H4 (cell line): ENCODE measurements at regions not wholly inside any gene's neighbourhood (a gene's known extent, or its start where the extent isn't known, plus 50 kb on each side); places are given as distances from the start of the nearest gene placed in this dataset.
"Not testable (repeated sequence)": the region's sequence is repeated elsewhere in the genome, so short reads cannot be mapped to it uniquely, and the experiment has no call there.

Source experiments
- DNase-seq: peaks from one replicate; pipeline ENCODE4 v3.0.0-alpha.2; 2015; ENCODE audit warnings: low spot score

DNA sequence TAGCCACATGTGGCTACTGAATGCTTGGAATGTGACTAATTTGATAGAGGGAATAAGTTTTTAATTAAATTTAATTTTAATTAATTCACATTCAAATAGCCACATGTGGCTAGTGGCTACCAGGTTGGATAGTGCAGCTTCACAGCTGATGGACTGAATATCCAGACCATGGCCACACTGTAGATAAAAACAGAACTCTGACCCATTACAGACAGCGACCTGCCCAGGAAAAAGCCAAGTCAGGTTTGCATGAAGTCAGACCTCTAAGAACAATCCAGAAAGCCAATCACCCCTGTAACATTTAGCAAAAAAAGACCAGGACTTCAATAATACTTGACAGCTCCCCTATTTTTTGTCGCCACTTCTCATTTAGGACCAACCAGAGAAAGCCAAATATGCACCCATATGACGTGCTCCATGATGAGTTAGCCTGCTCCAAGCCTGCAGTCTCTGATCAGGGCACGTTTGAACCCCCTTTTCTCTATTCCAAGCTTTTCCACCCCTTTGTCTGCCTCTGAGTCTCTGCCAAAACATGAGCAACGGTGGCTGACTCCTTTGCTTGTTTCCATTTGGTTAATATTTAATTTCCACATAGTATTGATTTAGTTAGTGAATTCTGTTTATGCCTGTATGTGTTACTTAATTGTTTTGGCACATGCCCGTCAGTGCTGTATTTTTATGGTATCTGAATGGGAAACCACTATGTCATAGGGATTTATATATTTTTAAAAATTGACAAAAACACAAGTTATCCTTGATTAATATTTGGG, 636.3 kb downstream of the UTRN start:
- no peak for DNase-seq

DNA sequence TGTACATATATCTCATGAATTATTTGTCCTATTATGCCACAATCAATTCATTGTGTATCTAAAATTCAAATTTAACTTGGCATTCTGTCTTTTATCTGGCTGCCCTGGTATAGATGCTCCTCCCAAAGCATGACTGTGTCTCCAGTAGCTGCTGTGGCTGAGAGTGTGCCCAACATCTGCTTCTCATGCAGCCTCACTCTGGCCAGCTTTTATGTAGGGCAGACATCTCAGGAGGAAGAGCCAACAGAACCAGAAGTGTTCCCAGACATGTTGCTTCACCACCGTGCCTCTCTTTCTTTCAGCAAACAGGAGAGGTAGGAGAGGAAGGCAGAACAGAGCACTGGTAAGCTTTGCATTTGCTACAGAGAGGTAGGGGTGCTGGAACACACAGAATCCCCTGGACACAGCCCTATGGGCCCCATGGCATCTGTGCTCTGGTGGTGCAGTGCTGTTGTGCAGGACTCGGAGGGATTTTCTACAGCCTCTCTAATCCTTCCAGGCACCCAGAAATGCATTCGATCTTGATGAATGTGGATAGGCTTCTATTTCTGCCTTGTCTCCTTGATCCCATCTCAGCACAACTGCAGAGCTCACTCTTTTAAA, 637.1 kb downstream of the UTRN start:
- no peak for DNase-seq

DNA sequence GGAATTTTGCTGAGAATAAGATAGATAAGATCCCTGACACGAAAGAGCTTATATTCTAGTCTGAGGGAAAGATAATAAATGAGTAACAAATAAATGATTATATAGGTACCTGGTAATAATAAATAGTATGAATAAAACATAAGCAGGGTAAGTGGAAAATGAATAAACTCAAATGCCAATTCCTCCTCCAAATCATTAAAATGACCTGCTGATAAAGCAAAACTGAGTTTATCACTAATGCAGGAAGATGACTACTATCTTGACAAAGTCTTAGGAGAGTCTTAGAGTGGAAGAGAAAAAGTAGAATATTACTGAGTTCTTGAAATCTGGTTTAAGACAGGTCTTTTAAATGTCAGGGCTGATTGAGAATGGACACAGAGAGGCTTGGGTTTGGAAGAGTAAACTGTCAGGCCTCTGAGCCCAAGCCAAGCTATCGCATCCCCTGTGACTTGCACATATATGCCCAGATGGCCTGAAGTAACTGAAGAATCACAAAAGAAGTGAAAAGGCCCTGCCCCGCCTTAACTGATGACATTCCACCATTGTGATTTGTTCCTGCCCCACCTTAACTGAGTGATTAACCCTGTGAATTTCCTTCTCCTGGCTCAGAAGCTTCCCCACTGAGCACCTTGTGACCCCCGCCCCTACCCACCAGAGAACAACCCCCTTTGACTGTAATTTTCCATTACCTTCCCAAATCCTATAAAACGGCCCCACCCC, 637.8 kb downstream of the UTRN start:
- not testable (repeated sequence) for DNase-seq

DNA sequence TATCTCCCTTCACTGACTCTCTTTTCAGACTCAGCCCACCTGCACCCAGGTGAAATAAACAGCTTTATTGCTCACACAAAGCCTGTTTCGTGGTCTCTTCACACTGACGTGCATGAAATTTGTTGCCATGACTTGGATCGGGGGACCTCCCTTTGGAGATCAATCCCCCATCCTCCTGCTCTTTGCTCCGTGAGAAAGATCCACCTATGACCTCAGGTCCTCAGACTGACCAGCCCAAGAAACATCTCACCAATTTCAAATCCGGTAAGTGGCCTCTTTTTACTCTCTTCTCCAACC, 638.3 kb downstream of the UTRN start:
- not testable (repeated sequence) for DNase-seq

DNA sequence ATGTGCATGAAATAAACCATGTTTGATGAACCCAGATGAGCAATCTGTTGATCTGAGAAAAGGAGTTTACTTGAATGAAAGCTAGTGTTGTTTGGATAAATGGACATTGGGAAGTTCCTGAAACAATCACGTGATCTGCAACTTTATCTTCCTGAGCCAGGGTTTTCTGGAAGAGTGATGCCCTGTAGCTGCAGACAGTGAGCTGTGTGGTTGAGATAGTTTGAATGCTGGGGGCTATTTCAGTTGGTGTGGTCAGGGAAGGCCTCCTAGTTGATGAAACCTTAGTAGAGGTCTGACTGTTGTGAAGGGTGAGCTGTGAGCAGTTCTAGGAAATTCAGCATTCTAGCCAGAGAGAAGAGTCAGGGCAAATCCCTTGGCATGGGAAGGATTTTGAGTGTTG, 643.7 kb downstream of the UTRN start:
- DNase-seq, result no peak

DNA sequence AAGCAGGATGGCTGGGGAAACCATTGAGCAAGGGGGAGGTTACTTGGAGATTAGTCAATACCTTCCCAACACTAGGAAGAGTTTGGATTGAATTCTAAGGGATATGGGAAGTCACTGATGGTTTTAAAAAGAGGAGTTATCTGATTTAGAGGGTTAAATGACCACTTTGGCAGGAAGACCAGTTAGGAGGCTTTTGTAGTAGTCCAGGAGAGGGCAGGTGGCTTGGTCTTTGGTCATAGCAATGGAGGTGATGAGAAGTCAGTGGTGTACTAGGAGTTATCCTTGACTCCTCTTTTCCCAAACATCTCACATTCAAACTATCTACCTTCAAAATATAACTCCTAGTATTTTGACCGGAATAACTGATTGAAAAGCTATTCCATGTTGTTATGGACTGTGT, 644.1 kb downstream of the UTRN start:
- no peak for DNase-seq

DNA sequence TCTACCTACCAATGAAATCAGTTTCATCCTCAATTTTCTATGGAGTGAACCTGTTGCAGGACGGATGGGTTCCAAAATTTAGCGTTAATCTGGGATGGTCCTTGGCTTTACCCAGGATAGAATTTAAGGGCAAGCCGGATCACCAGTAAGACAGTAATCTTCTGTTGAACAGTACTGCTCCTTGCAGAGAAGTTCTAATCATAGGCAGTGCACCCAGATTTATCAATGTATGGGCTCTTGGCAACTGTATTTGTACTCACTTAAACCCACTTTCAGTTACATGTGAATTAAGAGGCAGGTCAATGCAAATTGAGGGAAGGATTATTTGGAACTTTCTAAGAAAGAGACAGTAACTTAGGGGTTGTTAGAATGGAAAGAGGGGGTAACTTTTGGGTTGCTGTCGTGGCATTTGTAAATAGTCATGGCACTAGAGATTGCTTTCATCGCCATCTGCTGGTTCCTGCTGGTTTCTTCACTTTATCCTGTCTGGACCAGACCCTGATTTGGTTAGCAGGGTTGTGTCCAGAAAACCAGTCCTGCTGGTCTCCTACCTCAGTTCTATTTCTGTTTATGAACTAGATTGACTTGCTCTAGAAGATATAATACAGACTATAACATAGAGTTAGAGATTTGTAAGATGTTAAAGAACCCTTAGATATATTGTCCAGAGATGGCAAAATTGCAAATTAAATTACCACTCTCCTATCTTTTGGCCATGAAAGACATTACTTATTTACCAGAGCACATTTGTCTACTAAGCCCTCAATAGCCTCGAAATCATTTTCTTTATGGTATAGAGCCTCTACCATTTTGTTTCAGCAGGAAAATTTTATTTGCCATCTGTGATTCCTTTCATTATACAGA, 646.3 kb downstream of the UTRN start:
- DNase-seq, result peak; percentile 6

DNA sequence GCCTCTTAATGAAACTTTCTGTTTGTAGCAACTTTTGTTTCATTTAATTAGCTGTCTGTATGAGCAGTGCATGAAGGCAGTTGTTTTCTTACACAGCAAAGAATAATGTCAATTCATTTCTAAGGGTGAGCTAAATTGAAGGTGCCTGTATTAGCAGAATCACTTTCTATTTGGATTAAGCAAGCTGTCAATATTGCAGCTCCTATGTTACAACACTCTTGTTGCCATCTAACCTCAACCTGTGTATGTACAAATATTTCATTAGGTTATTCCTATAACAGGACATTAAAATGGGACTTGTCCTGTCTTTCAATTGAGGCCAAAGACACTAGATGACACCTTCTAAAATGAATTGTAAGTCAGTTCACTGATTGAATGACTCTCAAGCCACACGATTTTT, 647.5 kb downstream of the UTRN start:
- no peak for DNase-seq

DNA sequence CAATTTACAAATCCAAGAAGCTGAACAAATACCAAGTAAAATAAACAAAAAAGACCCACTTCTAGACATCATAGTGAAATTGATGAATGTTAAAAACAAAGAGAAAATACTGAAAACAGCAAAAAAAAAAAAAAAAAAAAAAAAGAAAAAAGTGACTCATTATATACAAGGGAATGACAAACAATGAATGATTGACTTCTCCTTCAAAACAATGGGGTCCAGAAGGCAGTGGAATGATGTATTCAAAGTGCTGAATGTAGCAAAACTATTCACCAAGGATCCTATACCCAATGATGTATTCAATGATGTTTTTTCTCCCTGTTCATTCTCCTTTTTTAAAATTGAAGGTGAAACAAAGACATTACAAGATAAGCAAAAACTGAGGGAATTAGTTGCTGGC, 650.0 kb downstream of the UTRN start:
- DNase-seq, result no peak

DNA sequence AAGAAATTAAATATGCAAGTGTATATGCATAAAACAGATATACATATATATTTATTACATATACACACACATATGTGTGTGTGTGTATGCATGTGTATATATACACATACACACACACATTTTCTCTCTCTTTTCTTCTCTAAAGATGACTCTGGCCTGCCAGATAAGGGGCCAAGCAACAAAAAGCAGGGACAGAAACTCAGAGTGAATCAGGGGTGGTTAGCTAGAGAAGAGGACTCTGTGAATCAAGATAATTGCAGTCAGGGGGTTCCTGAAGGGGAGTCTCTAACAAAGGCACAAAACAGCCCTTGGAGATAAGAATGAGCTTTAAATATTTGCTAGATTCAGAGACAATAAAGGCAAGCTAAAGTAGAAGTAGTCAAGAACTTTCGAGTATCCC, 650.5 kb downstream of the UTRN start:
- no peak for DNase-seq

DNA sequence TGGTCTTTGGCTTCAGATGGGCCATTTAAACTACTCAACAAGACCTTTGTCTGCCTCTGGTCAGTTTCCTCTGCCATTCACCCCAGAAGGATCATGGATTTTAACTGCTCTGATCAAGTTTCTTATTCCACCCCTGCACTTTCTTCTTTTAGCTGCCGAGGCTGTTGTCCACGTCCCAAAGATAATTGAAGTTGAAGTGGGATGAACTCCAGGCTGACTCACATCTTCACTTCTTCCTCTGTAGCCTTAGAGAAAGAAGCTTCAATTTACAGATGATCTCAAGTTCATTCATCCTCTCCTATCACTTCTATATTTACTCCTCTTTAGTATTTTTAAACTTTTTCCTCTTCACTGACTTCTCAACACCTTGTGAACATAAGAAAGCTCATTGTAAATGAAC, 651.6 kb downstream of the UTRN start:
- no peak for DNase-seq

DNA sequence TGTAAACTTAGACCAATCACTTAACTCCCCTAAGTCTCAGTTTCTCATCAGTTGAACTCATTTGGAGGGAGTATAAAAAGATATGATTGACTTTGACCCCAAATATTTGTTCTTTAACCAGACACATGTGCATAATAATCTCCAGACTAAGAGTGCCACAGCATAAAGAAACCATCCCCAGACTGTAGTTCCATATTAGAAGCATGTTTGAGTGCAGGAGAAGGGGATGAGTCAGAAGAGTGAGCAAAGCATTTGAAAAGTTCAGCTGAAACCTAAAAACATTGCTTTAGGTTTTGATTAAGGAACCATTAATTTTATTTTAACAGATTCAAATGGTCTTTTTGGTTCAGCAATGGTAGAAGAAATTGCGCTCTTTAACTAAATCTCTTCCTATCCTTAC, 654.8 kb downstream of the UTRN start:
- no peak for DNase-seq

DNA sequence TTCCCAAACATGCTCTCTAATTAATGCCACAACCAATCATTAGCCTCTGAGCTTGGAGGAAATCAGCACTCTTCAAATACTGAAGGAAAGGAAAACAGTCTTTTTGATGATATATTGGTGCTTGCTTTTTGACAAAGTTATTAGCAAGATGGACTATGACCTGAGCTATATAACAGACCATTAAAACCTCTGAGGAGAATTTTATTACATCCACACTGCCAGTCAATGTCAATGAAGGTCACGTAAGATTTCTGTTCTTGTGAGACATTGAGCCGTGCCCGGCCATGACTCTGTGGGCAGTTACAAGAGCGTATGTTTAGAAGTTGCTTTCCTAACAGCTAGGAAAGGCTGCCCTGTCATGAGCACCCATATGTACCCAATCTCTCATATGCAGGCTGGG, 659.0 kb downstream of the UTRN start:
- DNase-seq, result no peak

DNA sequence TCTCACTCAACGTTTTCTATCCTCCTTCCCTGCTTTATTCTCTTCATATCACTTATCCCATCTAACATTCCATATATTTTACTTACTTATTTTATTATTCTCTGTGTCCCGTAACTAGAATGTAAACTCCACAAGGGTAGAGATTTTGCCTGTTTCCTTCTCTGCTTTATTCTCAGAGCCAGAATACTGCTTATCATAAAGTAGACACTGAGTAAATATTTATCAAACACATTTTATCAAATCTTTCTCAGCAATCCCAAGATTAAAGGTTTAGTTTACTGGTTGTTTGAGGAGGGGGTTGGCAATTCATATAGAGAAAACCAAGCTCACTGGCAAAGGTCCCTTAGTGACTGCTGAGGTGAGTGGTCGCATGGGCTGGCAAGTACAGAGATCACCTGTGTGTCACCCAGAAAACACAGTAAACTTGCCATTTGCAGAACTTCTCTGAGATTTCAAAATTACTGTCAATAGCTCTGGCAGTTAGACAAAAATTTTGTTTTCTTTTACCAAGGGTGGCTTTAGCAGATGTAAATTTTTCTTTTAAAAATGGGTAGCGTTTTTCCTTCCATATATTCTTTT, 662.4 kb downstream of the UTRN start:
- no peak for DNase-seq

DNA sequence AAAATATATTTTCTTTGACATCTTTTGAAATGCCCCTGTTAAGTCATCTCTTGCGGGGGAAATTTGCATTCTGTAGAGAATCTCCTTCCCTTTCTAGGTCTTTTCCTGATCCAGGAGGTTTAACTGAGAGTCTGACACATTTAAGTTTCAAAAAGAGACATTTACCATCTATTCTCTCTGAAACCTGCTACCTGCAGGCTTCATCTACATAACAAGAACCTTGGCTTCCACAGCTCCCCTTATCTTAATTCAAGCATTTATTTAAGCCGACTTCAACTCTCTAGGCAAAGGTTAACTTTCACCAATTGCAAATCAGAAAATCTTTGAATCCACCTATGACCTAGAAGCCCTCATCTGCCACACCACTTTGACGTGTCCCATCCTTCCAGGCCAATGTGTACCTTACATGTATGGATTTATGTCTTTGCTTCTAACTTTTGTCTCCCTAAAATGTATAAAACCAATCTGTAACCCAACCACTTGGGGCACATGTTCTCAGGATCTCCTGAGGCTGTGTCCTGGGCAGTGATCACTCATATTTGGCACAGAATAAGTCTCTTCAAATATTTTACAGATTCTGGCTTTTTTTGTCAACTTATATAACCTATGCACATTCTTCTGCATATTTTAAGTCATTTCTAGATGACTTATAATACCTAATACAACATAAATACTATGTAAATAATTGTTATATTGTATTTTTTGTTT, 666.7 kb downstream of the UTRN start:
- no peak for DNase-seq

DNA sequence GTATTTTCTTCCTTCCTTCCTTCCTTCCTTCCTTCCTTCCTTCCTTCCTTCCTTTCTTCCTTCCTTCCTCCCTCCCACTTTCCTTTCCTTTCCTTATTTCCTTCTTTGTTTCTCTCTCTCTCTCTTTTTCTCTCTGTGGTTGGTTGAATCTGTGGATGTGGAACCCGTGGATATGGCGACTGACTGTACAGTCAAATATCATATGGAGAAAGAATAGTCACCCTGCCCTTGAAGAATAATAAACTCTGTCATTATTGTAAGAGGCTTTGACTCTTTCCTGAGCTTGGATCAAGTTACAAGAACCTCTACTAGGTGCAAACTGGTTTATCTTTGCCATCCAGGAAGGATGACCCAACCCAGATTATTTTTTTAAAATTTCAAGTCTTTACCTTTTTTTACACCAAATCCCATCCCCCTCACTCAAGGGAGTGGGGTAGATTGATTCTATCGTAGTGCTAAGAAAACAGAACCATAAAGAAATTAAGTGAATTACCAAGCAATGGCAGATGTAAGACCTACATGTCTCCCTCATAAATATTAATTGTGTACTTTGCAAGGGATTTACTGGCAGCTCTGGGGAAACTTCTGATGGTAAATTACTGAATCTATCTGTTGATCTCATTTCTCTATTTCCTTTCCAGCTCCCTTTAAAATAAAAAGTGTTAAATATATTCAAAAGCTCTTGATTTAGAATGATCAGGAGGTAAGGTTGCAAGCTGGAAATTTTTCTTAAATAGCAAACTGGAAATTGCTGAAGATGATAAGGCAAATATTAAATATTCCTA, 667.5 kb downstream of the UTRN start:
- DNase-seq, result no peak

DNA sequence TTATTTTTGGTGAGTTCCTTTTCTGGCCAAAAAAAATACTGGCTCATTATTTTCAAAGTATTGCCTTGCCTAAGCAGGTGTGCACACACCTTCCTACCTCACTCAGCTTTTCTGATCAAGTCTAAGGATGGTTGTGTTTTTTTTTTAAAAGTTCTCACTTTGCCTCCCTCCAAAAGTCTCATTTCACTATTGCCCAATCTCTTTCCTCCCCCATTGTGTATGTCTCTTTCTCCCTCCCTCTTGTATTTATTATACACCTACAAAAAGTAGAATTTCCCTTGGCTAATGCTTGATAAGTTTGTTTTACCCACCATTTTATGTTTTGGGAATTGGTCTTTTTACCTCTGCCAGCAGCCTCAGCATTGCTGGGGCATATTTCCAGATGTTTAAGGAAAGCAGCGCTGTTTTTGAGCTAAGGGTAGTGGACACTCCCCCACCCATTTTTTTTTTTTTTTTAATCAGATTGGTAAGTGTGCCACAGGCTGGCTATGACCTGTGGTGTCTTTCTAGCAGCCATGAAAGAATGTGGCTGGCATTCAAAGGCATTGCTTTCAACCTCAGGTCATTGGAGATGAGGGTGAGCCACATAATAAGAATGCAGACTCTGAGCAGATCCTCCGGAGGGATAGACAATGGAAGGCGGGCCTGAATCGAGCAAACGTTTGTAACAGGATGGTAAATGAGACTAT, 668.6 kb downstream of the UTRN start:
- peak; percentile 63 for DNase-seq

DNA sequence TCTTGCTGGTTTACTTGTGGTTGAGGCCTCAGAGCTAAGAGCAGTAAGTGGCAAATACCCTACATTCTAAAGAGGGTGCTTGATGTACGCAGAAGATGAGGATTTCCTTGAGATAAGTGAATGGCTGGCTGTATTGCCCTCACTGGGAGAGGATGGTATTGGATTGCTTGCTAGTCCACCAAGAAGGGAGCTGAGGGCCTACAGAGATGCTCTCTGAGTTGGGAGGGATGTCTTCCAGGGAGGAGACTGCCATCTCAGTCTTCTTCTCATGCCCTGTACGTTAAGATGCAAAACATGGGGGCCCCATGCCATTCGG, 669.1 kb downstream of the UTRN start:
- no peak for DNase-seq

DNA sequence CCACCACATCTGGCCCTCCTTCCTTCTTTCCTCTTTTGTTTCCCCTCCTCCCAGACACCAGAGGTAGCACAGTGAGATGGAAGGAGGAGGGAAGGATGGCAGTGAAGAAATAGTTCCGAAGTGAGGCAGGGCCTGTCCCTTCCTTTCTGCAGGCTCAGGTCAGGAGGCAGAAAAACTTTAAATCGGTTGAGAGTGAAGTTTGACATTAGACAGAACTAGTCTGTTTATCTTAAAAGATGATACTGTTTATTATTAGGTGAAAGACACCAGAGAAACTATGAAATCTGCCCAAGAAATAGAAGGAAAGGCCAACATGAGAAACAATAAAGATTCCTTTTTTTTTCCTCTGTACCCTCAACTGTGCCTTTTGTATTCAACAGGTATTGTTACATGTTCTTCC, 670.3 kb downstream of the UTRN start:
- no peak for DNase-seq

DNA sequence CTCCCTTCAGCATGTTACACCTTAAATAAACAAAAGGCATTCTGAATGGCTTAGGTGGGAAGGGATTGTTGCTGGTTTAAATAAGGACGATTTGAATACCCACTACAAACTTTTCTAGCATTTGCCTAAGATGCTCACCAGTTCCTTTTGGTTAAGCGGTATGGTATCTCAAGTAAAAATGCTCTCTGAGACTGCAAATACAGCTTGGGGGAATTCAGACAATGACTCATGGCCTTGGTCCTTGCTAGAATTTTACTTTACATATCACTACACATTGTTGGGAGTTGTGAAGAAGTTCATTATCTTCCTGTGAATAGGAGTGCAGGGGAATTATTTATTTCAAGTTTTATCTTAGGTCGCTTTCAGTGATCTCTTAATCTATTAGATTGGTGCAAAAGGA, 670.7 kb downstream of the UTRN start:
- DNase-seq, result no peak
